Epithelial cell of proximal tubule (primary cell): ENCODE measurements at regions not wholly inside any gene's neighbourhood (a gene's known extent, or its start where the extent isn't known, plus 50 kb on each side); places are given as distances from the start of the nearest gene placed in this dataset.
"Not testable (repeated sequence)": the region's sequence is repeated elsewhere in the genome, so short reads cannot be mapped to it uniquely, and the experiment has no call there.

Source experiments
- DNase-seq: peaks from one replicate; pipeline ENCODE4 v3.0.0-alpha.2; 2011; ENCODE audit warnings: low read depth
- H3K4me3 ChIP-seq: 2 replicates; pipeline ENCODE4 v1.5.1; 2011; ENCODE audit warnings: low read depth, mild to moderate bottlenecking, low read length
- TF ChIP-seq, protein P1 (sequence below): conservative IDR thresholded peaks from 2 replicates; pipeline ENCODE4 v1.5.1; 2012; ENCODE audit warnings: low read depth, mild to moderate bottlenecking, low read length

DNA sequence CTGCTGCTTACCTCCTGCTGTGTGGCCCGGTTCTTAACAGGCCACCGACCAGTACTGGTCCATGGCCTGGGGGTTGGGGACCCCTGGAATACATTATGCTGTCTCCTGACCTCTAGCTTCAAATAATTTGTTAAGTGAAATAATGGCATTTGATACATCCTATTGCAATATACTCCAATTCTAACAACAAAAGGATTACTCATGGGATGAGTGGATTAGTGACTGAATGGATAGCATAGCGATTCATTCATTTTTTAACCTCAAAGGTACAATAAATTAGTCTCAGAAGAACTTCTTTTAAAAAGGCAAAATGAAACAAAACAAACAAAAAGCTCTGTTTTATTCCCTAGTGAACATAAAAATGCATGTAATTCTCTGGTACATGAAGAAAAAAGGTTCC lies 147.9 kb upstream of the PKP2 start:
- TF ChIP-seq, protein P1, sequence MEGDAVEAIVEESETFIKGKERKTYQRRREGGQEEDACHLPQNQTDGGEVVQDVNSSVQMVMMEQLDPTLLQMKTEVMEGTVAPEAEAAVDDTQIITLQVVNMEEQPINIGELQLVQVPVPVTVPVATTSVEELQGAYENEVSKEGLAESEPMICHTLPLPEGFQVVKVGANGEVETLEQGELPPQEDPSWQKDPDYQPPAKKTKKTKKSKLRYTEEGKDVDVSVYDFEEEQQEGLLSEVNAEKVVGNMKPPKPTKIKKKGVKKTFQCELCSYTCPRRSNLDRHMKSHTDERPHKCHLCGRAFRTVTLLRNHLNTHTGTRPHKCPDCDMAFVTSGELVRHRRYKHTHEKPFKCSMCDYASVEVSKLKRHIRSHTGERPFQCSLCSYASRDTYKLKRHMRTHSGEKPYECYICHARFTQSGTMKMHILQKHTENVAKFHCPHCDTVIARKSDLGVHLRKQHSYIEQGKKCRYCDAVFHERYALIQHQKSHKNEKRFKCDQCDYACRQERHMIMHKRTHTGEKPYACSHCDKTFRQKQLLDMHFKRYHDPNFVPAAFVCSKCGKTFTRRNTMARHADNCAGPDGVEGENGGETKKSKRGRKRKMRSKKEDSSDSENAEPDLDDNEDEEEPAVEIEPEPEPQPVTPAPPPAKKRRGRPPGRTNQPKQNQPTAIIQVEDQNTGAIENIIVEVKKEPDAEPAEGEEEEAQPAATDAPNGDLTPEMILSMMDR: no peak
- DNase-seq: no peak

DNA sequence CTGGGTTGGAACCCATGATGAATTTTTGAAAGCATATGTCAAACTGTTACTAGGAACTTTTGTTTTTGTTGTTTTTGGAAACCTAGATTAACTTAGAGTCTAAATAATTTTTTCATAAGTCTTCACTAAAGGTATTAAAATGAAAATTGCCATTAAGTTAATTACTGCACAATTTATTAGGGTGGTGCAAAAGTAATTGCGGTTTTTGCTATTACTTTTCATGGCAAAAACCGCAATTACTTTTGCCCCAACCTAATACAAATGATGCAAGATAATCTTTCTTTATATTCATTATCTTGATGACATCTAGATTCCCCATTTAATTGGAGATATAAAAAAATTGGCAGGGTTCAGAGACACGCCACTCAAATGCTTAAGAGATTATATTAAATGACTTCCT lies 145.0 kb upstream of the PKP2 start:
- H3K4me3 ChIP-seq: no peak overlapping the region
- TF ChIP-seq, protein P1: no peak
- DNase-seq: no peak

More for the DNA sequence above, 147.9 kb upstream of the PKP2 start:
- H3K4me3 ChIP-seq: no peak overlapping the region

DNA sequence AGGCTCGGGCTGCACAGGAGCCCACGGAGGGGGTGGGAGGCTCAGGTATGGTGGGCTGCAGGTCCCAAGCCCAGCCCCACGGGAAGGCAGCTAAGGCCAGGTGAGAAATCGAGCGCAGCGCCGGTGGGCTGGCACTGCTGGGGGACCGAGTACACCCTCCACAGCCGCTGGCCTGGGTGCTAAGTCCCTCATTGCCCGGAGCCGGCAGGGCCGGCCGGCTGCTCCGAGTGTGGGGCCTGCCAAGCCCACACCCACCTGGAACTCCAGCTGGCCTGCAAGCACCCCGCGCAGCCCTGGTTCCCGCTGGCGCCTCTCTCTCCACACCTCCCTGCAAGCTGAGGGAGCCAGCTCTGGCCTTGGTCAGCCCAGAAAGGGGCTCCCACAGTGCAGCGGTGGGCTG lies 137.4 kb upstream of the PKP2 start:
- H3K4me3 ChIP-seq, DNase-seq: not testable (repeated sequence)

DNA sequence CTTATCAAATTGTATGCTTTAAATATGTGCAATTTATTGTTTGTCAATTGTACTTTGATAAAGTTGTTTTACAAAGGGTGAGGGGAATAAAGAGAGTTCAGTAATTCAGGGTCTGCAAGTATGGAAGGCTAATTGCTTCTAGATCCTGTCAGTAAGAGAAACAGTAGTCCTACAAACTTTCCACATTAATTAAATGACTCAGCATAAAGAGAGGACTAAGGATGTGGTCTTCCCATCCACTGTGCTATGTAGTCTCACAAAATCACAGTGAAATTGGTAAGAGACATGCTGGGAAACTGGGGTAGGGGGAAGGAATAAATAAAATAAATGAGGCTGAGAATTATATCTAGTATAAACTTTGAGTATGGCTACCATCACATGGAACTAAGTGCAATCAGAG lies 130.2 kb upstream of the PKP2 start:
- TF ChIP-seq, protein P1: no peak
- H3K4me3 ChIP-seq: no peak overlapping the region
- no peak for DNase-seq

DNA sequence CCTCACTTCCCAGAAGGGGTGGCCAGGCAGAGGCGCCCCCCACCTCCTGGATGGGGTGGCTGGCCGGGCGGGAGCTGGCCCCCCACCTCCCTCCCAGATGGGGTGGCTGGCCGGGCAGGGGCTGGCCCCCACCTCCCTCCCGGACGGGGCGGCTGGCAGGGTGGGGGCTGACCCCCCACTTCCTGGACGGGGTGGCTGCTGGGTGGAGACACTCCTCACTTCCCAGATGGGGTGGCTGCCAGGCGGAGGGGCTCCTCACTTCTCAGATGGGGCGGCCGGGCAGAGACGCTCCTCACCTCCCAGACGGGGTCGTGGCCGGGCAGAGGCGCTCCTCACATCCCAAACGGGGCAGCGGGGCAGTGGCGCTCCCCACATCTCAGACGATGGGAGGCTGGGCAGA lies 126.1 kb upstream of the PKP2 start:
- DNase-seq, H3K4me3 ChIP-seq: not testable (repeated sequence)

DNA sequence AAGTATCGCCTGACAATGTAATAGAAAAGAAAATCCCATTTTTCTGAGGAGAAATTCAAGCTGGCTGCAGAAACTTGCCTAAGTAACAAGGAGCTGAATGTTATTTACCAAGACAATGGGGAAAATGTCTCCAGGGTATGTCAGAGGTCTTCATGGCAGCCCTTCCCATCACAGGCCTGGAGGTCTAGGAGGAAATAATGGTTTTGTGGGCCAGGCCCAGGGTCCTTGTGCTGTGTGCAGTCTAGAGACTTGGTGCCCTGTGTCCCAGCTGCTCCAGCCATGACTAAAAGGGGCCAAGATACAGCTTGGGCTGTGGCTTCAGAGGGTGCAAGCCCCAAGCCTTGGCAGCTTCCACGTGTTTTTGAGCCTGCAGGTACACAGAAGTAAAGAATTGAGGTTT lies 120.5 kb upstream of the PKP2 start:
- not testable (repeated sequence) for DNase-seq, H3K4me3 ChIP-seq

DNA sequence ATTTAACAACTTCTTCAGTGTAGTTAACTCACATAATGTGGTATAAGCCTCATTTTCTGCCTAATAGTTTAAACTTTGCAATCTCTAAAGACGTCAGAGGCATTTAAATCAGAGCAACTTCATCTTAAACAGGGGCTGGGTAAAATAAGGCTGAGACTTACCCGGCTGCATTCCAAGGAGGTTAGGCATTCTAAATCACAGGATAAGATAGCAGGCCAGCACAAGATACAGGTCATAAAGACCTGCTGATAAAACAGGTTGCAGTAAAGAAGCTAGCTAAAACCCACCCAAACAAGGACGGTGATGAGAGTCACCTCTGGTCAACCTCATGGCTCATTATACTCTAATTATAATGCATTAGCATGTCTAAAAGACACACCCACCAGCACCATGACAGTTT lies 115.6 kb upstream of the PKP2 start:
- no peak for DNase-seq
- TF ChIP-seq, protein P1: no peak
- H3K4me3 ChIP-seq: no peak overlapping the region

DNA sequence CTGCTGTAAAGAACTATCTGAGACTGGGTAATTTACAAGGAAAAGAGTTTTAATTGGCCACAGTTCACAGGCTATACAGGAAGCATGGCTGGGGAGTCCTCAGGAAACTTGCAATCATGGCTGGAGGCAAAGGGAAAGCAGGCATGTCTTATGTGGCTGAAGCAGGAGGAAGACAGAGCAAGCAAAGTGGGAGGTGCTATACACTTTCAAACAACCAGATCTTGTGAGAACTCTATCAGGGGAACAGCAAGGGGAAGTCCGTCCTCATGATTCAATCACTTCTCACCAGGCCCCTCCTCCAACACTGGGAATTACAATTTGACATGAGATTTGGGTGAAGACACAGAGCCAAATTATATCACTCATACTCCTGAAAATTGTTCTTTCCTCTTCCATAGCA lies 109.5 kb upstream of the PKP2 start:
- H3K4me3 ChIP-seq: no peak overlapping the region
- TF ChIP-seq, protein P1: no peak
- no peak for DNase-seq

DNA sequence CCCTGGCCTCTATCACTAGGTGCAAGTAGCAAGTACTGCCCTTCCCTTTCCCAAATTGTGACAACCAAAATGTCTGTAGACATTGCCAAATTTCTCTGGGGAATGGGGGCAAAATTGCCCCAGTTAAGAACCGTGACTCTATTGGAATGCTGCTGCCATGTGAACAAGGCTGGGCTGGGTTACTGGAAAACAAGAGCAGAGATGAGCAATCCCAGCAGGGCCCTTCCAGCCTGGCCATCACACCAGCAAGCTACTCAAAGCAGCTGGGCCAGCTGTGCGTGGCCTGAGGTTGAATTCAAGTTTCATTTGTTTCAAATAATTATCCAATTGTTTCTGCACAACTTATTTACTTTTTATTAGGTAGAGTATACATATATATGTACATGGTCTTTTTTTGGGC lies 103.4 kb upstream of the PKP2 start:
- TF ChIP-seq, protein P1: no peak
- no peak for DNase-seq
- no peak overlapping the region for H3K4me3 ChIP-seq
